ENCODE measurements at regions not wholly inside any gene's neighbourhood (a gene's known extent, or its start where the extent isn't known, plus 50 kb on each side); places are given as distances from the start of the nearest gene placed in this dataset.

DNA sequence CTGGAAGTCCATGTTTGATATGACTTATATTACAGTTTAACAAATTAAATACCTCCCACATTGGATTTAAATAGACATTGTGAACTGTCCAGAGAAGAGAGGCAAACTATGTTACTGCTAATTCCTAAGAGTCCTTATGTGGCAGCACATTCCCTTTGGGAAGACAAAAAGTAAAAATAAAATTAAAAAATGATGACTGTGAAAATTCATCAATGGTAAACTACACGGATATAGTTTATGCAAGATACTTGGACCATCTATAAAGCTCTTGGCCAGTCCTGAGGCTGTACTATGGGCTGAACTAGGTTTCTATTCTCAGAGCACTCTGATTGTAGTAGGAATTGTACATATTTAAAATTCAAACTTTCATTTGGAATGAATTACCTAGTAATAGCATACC is 206.4 kb downstream of the LRRK2 start:
- DNase-seq (ENCODE audit: low read depth), result no peak
- TF ChIP-seq, protein P1, sequence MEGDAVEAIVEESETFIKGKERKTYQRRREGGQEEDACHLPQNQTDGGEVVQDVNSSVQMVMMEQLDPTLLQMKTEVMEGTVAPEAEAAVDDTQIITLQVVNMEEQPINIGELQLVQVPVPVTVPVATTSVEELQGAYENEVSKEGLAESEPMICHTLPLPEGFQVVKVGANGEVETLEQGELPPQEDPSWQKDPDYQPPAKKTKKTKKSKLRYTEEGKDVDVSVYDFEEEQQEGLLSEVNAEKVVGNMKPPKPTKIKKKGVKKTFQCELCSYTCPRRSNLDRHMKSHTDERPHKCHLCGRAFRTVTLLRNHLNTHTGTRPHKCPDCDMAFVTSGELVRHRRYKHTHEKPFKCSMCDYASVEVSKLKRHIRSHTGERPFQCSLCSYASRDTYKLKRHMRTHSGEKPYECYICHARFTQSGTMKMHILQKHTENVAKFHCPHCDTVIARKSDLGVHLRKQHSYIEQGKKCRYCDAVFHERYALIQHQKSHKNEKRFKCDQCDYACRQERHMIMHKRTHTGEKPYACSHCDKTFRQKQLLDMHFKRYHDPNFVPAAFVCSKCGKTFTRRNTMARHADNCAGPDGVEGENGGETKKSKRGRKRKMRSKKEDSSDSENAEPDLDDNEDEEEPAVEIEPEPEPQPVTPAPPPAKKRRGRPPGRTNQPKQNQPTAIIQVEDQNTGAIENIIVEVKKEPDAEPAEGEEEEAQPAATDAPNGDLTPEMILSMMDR (IDR thresholded peaks at IDR 0.05; ENCODE audit: insufficient read depth, low read length, poor library complexity, severe bottlenecking), result no peak
- Histone ChIP-seq H3K27me3 (ENCODE audit: control insufficient read depth, insufficient read depth, low read length) (no peaks in the 10 kb centered on the region), H3K36me3 (ENCODE audit: control insufficient read depth, insufficient read depth, low read length) (no peaks in the 10 kb centered on the region), H3K4me3 (ENCODE audit: low read depth, low read length) (no peak overlapping the region)

DNA sequence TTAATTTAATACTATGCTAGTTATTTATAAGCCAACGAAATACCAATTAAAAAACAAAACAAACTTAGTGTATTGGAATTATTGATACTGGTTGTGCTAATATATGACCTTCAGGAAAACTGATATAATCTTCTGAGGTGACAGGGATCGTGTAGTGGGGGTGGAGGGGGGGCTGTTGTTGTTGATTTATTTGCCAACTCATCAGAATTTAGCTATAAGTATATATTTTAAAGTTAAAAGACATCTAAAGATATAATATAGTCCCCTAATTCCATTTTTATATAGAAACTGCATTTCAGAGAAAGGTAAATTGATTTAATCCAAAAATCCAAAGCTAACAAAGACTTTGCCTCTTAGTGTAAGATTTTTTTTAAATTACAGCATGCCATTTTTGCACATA is 210.5 kb downstream of the LRRK2 start:
- TF ChIP-seq, protein P1 (IDR thresholded peaks at IDR 0.05; ENCODE audit: insufficient read depth, low read length, poor library complexity, severe bottlenecking), result no peak
- Histone ChIP-seq H3K4me3 (ENCODE audit: low read depth, low read length) (no peak overlapping the region), H3K36me3 (ENCODE audit: control insufficient read depth, insufficient read depth, low read length) (no peaks in the 10 kb centered on the region), H3K27me3 (ENCODE audit: control insufficient read depth, insufficient read depth, low read length) (no peaks in the 10 kb centered on the region)
- DNase-seq (ENCODE audit: low read depth), result no peak

DNA sequence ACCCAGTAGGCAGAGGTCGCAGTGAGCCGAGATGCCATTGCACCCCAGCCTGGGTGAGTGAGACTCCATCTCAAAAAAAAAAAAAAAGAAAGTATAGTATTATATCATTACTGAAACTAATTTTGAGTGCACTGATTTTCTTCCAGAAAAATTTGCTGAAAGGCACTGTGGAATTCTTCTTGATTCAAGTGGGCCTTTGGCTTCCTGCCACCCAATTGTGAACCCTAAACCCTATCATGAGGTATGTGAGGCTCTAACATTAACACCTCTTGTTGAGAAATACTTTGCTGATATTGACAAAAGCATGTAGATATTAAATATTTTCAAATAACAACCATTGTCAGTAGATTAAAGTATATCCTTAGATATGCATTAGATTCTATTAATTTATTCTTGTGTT is 211.2 kb downstream of the LRRK2 start:
- TF ChIP-seq, protein P1 (IDR thresholded peaks at IDR 0.05; ENCODE audit: insufficient read depth, low read length, poor library complexity, severe bottlenecking), result no peak
- no peak for DNase-seq (ENCODE audit: low read depth)
- H3K27me3 ChIP-seq (ENCODE audit: control insufficient read depth, insufficient read depth, low read length), result no peaks in the 10 kb centered on the region
- no peaks in the 10 kb centered on the region for H3K36me3 ChIP-seq (ENCODE audit: control insufficient read depth, insufficient read depth, low read length)
- no peak overlapping the region for H3K4me3 ChIP-seq (ENCODE audit: low read depth, low read length)

DNA sequence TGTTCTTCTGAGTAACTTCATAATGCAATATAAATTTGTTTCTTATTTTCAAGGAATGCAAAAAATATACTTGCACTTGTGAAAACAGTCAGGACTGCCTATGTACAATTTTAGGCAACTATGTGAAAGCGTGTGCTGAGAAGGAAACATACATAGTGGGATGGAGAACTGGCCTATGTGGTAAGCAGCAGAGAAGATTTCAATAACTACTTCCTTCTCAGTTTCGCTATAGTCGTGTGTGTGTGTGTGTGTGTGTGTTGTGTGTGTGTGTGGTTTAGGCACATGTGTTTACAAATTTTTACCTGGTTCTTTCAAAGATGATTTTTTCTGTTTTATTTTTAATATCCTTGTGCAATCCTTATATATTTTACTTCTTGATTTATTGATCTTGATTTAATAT is 211.8 kb downstream of the LRRK2 start:
- no peak for DNase-seq (ENCODE audit: low read depth)
- H3K27me3 ChIP-seq (ENCODE audit: control insufficient read depth, insufficient read depth, low read length), result no peaks in the 10 kb centered on the region
- H3K4me3 ChIP-seq (ENCODE audit: low read depth, low read length), result no peak overlapping the region

DNA sequence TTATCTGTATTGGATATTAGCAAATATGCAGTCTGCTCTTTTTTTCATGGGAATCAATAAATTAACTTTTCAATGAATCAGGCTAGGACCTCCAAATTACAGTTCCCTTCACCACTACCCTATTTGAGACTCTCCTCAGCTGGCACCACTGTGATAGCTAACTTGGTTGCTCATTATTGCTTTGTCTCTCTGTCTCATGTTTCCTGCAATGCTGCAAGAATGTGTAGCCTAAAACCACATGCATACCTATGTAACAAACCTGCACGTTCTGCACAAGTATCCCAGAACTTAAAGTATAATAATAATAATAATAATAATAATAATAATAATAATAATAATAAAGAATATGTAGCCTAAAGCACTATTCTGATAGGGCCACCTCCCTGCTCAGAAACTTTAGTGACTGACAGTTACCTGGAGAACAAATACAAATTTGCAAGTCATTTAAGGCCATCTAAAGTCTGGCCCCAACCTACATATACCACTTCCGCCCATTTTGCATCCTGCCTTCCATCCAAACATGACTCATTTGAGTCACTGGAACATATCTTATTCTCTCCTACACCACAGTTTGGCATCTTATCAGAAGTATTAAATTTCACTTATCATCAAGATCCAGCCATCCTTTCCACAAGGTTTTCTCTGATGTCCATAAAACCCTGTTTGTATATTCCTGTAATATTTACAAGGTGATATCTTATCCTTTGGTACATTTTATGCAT is 215.1 kb downstream of the LRRK2 start:
- TF ChIP-seq, protein P1 (IDR thresholded peaks at IDR 0.05; ENCODE audit: insufficient read depth, low read length, poor library complexity, severe bottlenecking), result no peak
- no peak for DNase-seq (ENCODE audit: low read depth)
- Histone ChIP-seq H3K36me3 (ENCODE audit: control insufficient read depth, insufficient read depth, low read length) (no peaks in the 10 kb centered on the region), H3K27me3 (ENCODE audit: control insufficient read depth, insufficient read depth, low read length) (no peaks in the 10 kb centered on the region), H3K4me3 (ENCODE audit: low read depth, low read length) (no peak overlapping the region)

More for the DNA sequence above, 211.8 kb downstream of the LRRK2 start:
- no peaks in the 10 kb centered on the region for H3K36me3 ChIP-seq (ENCODE audit: control insufficient read depth, insufficient read depth, low read length)
- TF ChIP-seq, protein P1 (IDR thresholded peaks at IDR 0.05; ENCODE audit: insufficient read depth, low read length, poor library complexity, severe bottlenecking), result no peak

DNA sequence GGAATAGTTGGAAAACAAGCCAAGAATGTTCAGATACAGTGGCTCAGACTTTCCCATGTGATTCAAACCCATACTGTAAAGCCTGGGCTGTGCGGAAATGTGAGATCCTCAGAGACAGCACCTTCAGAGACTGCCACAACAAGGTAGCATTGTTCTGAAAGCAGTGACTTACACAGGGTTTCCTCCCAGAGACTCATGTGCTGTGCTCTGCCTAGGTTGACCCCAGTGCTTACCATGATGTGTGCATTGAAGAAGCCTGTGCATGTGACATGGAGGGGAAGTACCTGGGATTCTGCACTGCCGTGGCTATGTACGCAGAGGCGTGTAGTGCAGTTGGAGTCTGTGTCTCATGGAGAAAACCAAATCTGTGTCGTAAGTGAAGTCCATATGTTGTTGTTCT is 219.4 kb downstream of the LRRK2 start:
- TF ChIP-seq, protein P1 (IDR thresholded peaks at IDR 0.05; ENCODE audit: insufficient read depth, low read length, poor library complexity, severe bottlenecking), result no peak
- no peak for DNase-seq (ENCODE audit: low read depth)
- Histone ChIP-seq H3K4me3 (ENCODE audit: low read depth, low read length) (no peak overlapping the region), H3K36me3 (ENCODE audit: control insufficient read depth, insufficient read depth, low read length) (no peaks in the 10 kb centered on the region), H3K27me3 (ENCODE audit: control insufficient read depth, insufficient read depth, low read length) (no peaks in the 10 kb centered on the region)

Data from kidney epithelial cell (primary cell).